GM23248 (cell line): ENCODE measurements at regions not wholly inside any gene's neighbourhood (a gene's known extent, or its start where the extent isn't known, plus 50 kb on each side); places are given as distances from the start of the nearest gene placed in this dataset.

Source experiments
- EZH2 ChIP-seq: fragments of 200-600 bp; sonication (generic); IDR thresholded peaks from 2 replicates; pipeline ENCODE4 v1.6.1; 2018; ENCODE audit warnings: antibody characterized with exemption, mild to moderate bottlenecking; ENCODE audit not compliant: insufficient read depth, poor library complexity, severe bottlenecking
- EZH2phosphoT487 ChIP-seq: fragments of 200-600 bp; sonication (generic); IDR thresholded peaks from 2 replicates; pipeline ENCODE4 v1.6.1; 2018; ENCODE audit warnings: antibody characterized with exemption, moderate library complexity, mild to moderate bottlenecking, low read depth; ENCODE audit not compliant: insufficient read depth

GRCh38 chr22:33213383-33214075 is 155.3 kb upstream of the SYN3 start:
- TF ChIP-seq EZH2phosphoT487 (no peak), EZH2 (no peak)
